GM21381 (cell line): ENCODE measurements at regions not wholly inside any gene's neighbourhood (a gene's known extent, or its start where the extent isn't known, plus 50 kb on each side); places are given as distances from the start of the nearest gene placed in this dataset.
A peak's percentile ranks its signal among the peaks of the same experiment; 100 is the strongest.
"Not testable (repeated sequence)": the region's sequence is repeated elsewhere in the genome, so short reads cannot be mapped to it uniquely, and the experiment has no call there.

ENCODE experiments used
- ATAC-seq: cut with Tn5 transposase; IDR thresholded peaks from one replicate; pipeline ENCODE4 v1.9.1; 2021; ENCODE audit warnings: mild to moderate bottlenecking, moderate library complexity; ENCODE audit not compliant: unreplicated experiment

- ATAC-seq = peak; percentile 62
Measured at GRCh38 chr2:62334440-62335058, 138.6 kb downstream of the B3GNT2 start.

GRCh38 chr2:62334009-62334408, 138.1 kb downstream of the B3GNT2 start:
- ATAC-seq = no peak

GRCh38 chr2:62330959-62331358, 135.0 kb downstream of the B3GNT2 start:
- no peak for ATAC-seq

GRCh38 chr2:62329797-62330196, 133.9 kb downstream of the B3GNT2 start:
- no peak for ATAC-seq

- ATAC-seq = no peak
Measured at GRCh38 chr2:62326735-62327134, 130.8 kb downstream of the B3GNT2 start.

- ATAC-seq = no peak
Measured at GRCh38 chr2:62325398-62325797, 129.5 kb downstream of the B3GNT2 start.

- ATAC-seq = no peak
Measured at GRCh38 chr2:62321380-62322289, 125.7 kb downstream of the B3GNT2 start.

GRCh38 chr2:62320657-62321357, 124.9 kb downstream of the B3GNT2 start:
- no peak for ATAC-seq

- not testable (repeated sequence) for ATAC-seq
Measured at GRCh38 chr2:62320137-62320536, 124.2 kb downstream of the B3GNT2 start.

- ATAC-seq = no peak
Measured at GRCh38 chr2:62319070-62319469, 123.2 kb downstream of the B3GNT2 start.

GRCh38 chr2:62315476-62315875, 119.6 kb downstream of the B3GNT2 start:
- no peak for ATAC-seq

- ATAC-seq = no peak
Measured at GRCh38 chr2:62314291-62314690, 118.4 kb downstream of the B3GNT2 start.

- ATAC-seq = peak; percentile 67
Measured at GRCh38 chr2:62313449-62314227, 117.7 kb downstream of the B3GNT2 start.

- ATAC-seq = peak; percentile 50
Measured at GRCh38 chr2:62309465-62310091, 113.7 kb downstream of the B3GNT2 start.

- ATAC-seq = no peak
Measured at GRCh38 chr2:62309081-62309464, 113.2 kb downstream of the B3GNT2 start.

GRCh38 chr2:62307469-62308389, 111.8 kb downstream of the B3GNT2 start:
- ATAC-seq = no peak

GRCh38 chr2:62306751-62307468, 111.0 kb downstream of the B3GNT2 start:
- ATAC-seq = peak; percentile 35

- ATAC-seq = no peak
Measured at GRCh38 chr2:62305421-62306176, 109.7 kb downstream of the B3GNT2 start.
